Testis (tissue), 2 donors: ENCODE measurements at regions not wholly inside any gene's neighbourhood (a gene's known extent, or its start where the extent isn't known, plus 50 kb on each side); places are given as distances from the start of the nearest gene placed in this dataset.
"Not testable (repeated sequence)": the region's sequence is repeated elsewhere in the genome, so short reads cannot be mapped to it uniquely, and the experiment has no call there.

Experiments
- CTCF ChIP-seq, 3 experiments: fragments of 450-650 bp in 2 of 3; fragments of 200-600 bp in 1 of 3; sonication (generic) in 1 of 3; IDR thresholded peaks; one replicate each; pipeline ENCODE4 v1.5.1; 2016 to 2019; ENCODE audit warnings: antibody characterized with exemption in 3 of 3, mild to moderate bottlenecking in 2 of 3, moderate library complexity in 1 of 3
- POLR2A ChIP-seq: fragments of 450-650 bp; IDR thresholded peaks from one replicate; pipeline ENCODE4 v1.6.1; 2017; ENCODE audit warnings: antibody characterized with exemption, mild to moderate bottlenecking, moderate library complexity

GRCh38 chrX:47762826-47763225 is 73.9 kb upstream of the ZNF81 start:
- not testable (repeated sequence) for TF ChIP-seq CTCF (IDR thresholded peaks at IDR 0.05); POLR2A
